ENCODE measurements at regions not wholly inside any gene's neighbourhood (a gene's known extent, or its start where the extent isn't known, plus 50 kb on each side); places are given as distances from the start of the nearest gene placed in this dataset.

GRCh38 chr3:67745296-67745695, 90.9 kb upstream of the SUCLG2 start:
- POLR2A ChIA-PET: no interaction called here
- H3K36me3 Mint-ChIP-seq (ENCODE audit: low read depth): no peaks in the 10 kb centered on the region
- no peaks in the 10 kb centered on the region for H3K27me3 Mint-ChIP-seq
- no peak overlapping the region for H3K27ac Mint-ChIP-seq
- no peak for DNase-seq
- peaks cover 8% of the 10 kb centered on the region for H3K9me3 Mint-ChIP-seq
- no peak overlapping the region for H3K4me3 Mint-ChIP-seq
- H3K4me1 Mint-ChIP-seq: no peaks in the 10 kb centered on the region
- CTCF ChIA-PET: no interaction called here

GRCh38 chr3:67744699-67745098, 90.3 kb upstream of the SUCLG2 start:
- H3K4me3 Mint-ChIP-seq: no peak overlapping the region
- H3K36me3 Mint-ChIP-seq (ENCODE audit: low read depth): no peaks in the 10 kb centered on the region
- peaks cover 8% of the 10 kb centered on the region for H3K9me3 Mint-ChIP-seq
- no peaks in the 10 kb centered on the region for H3K4me1 Mint-ChIP-seq
- no peaks in the 10 kb centered on the region for H3K27me3 Mint-ChIP-seq
- CTCF ChIA-PET: no interaction called here
- no peak for DNase-seq
- H3K27ac Mint-ChIP-seq: no peak overlapping the region
- POLR2A ChIA-PET: no interaction called here

- CTCF ChIA-PET: no interaction called here
- Mint-ChIP-seq H3K27ac (no peak overlapping the region), H3K27me3 (no peaks in the 10 kb centered on the region)
These were observed 85.4 kb upstream of the SUCLG2 start for GRCh38 chr3:67739851-67740250.

GRCh38 chr3:67737906-67738865, 83.8 kb upstream of the SUCLG2 start:
- Mint-ChIP-seq H3K9me3 (no peaks in the 10 kb centered on the region), H3K27ac (no peak overlapping the region), H3K36me3 (ENCODE audit: low read depth) (no peaks in the 10 kb centered on the region), H3K4me3 (no peak overlapping the region), H3K27me3 (no peaks in the 10 kb centered on the region), H3K4me1 (peaks cover 7% of the 10 kb centered on the region)
- ChIA-PET POLR2A (no interaction called here), CTCF (no interaction called here)
- DNase-seq: no peak

More at GRCh38 chr3:67739851-67740250, 85.4 kb upstream of the SUCLG2 start:
- no peak for DNase-seq
- no peaks in the 10 kb centered on the region for H3K9me3 Mint-ChIP-seq
- peaks cover 7% of the 10 kb centered on the region for H3K4me1 Mint-ChIP-seq
- H3K36me3 Mint-ChIP-seq (ENCODE audit: low read depth): no peaks in the 10 kb centered on the region
- POLR2A ChIA-PET: no interaction called here
- no peak overlapping the region for H3K4me3 Mint-ChIP-seq

GRCh38 chr3:67737140-67737539, 82.7 kb upstream of the SUCLG2 start:
- H3K4me1 Mint-ChIP-seq: peaks cover 7% of the 10 kb centered on the region
- no peak overlapping the region for H3K27ac Mint-ChIP-seq
- no peaks in the 10 kb centered on the region for H3K27me3 Mint-ChIP-seq
- no peaks in the 10 kb centered on the region for H3K9me3 Mint-ChIP-seq
- no peak overlapping the region for H3K4me3 Mint-ChIP-seq
- H3K36me3 Mint-ChIP-seq (ENCODE audit: low read depth): no peaks in the 10 kb centered on the region
- ChIA-PET POLR2A (no interaction called here), CTCF (no interaction called here)
- DNase-seq: no peak

GRCh38 chr3:67733269-67733950, 79.0 kb upstream of the SUCLG2 start:
- no peak overlapping the region for H3K27ac Mint-ChIP-seq
- POLR2A ChIA-PET: no interaction called here
- no peak for DNase-seq
- no peaks in the 10 kb centered on the region for H3K27me3 Mint-ChIP-seq
- CTCF ChIA-PET: no interaction called here
- no peak overlapping the region for H3K4me3 Mint-ChIP-seq
- H3K36me3 Mint-ChIP-seq (ENCODE audit: low read depth): no peaks in the 10 kb centered on the region
- no peaks in the 10 kb centered on the region for H3K9me3 Mint-ChIP-seq
- H3K4me1 Mint-ChIP-seq: peaks cover 7% of the 10 kb centered on the region

- no peak for DNase-seq
- Mint-ChIP-seq H3K27me3 (no peaks in the 10 kb centered on the region), H3K36me3 (ENCODE audit: low read depth) (peaks cover 3% of the 10 kb centered on the region), H3K4me3 (no peak overlapping the region), H3K27ac (no peak overlapping the region), H3K4me1 (no peaks in the 10 kb centered on the region), H3K9me3 (peaks cover 14% of the 10 kb centered on the region)
- CTCF ChIA-PET: no interaction called here
- POLR2A ChIA-PET: no interaction called here
These were observed 70.0 kb upstream of the SUCLG2 start for GRCh38 chr3:67724434-67724833.

GRCh38 chr3:67723863-67724262, 69.5 kb upstream of the SUCLG2 start:
- Mint-ChIP-seq H3K9me3 (peaks cover 14% of the 10 kb centered on the region), H3K27me3 (no peaks in the 10 kb centered on the region), H3K27ac (no peak overlapping the region), H3K4me3 (no peak overlapping the region), H3K4me1 (no peaks in the 10 kb centered on the region), H3K36me3 (ENCODE audit: low read depth) (peaks cover 3% of the 10 kb centered on the region)
- POLR2A ChIA-PET: no interaction called here
- DNase-seq: no peak
- CTCF ChIA-PET: no interaction called here

- Mint-ChIP-seq H3K27ac (no peak overlapping the region), H3K4me1 (no peaks in the 10 kb centered on the region), H3K27me3 (no peaks in the 10 kb centered on the region), H3K9me3 (peaks cover 7% of the 10 kb centered on the region), H3K36me3 (ENCODE audit: low read depth) (peaks cover 3% of the 10 kb centered on the region), H3K4me3 (no peak overlapping the region)
- CTCF ChIA-PET: no interaction called here
- DNase-seq: no peak
- POLR2A ChIA-PET: no interaction called here
These were observed 64.9 kb upstream of the SUCLG2 start for GRCh38 chr3:67719333-67719732.

GRCh38 chr3:67715971-67716370, 61.6 kb upstream of the SUCLG2 start:
- Mint-ChIP-seq H3K9me3 (no peaks in the 10 kb centered on the region), H3K27me3 (no peaks in the 10 kb centered on the region), H3K27ac (no peak overlapping the region), H3K36me3 (ENCODE audit: low read depth) (no peaks in the 10 kb centered on the region), H3K4me3 (no peak overlapping the region), H3K4me1 (no peaks in the 10 kb centered on the region)
- ChIA-PET POLR2A (interaction anchor here (0.9 kb wide), 1 partner anchor 61 kb away, joined by 3 read pairs; no protein-coding TSS in a partner anchor), CTCF (no interaction called here)
- DNase-seq: no peak

GRCh38 chr3:67713764-67714469, 59.5 kb upstream of the SUCLG2 start:
- peaks cover 2% of the 10 kb centered on the region for H3K9me3 Mint-ChIP-seq
- no peak overlapping the region for H3K4me3 Mint-ChIP-seq
- no peak overlapping the region for H3K27ac Mint-ChIP-seq

GRCh38 chr3:67712259-67712658, 57.8 kb upstream of the SUCLG2 start:
- Mint-ChIP-seq H3K9me3 (peaks cover 2% of the 10 kb centered on the region), H3K4me3 (no peak overlapping the region), H3K27me3 (no peaks in the 10 kb centered on the region), H3K27ac (no peak overlapping the region), H3K4me1 (no peaks in the 10 kb centered on the region), H3K36me3 (ENCODE audit: low read depth) (no peaks in the 10 kb centered on the region)
- POLR2A ChIA-PET: no interaction called here
- no peak for DNase-seq
- CTCF ChIA-PET: no interaction called here

More at GRCh38 chr3:67713764-67714469, 59.5 kb upstream of the SUCLG2 start:
- Mint-ChIP-seq H3K36me3 (ENCODE audit: low read depth) (no peaks in the 10 kb centered on the region), H3K27me3 (no peaks in the 10 kb centered on the region), H3K4me1 (no peaks in the 10 kb centered on the region)
- CTCF ChIA-PET: no interaction called here
- POLR2A ChIA-PET: interaction anchor here (0.7 kb wide), 1 partner anchor 394 kb away, joined by 3 read pairs; no protein-coding TSS in a partner anchor
- DNase-seq: no peak

GRCh38 chr3:67710396-67710795, 56.0 kb upstream of the SUCLG2 start:
- peaks cover 2% of the 10 kb centered on the region for H3K9me3 Mint-ChIP-seq
- H3K36me3 Mint-ChIP-seq (ENCODE audit: low read depth): no peaks in the 10 kb centered on the region
- H3K27ac Mint-ChIP-seq: no peak overlapping the region
- DNase-seq: no peak
- H3K4me3 Mint-ChIP-seq: no peak overlapping the region
- H3K4me1 Mint-ChIP-seq: no peaks in the 10 kb centered on the region
- ChIA-PET CTCF (interaction anchor here (1.3 kb wide), 1 partner anchor 597 kb away, joined by 3 read pairs; no protein-coding TSS in a partner anchor), POLR2A (no interaction called here)
- no peaks in the 10 kb centered on the region for H3K27me3 Mint-ChIP-seq

Data from activated CD4-positive, alpha-beta memory T cell treated with anti-CD3 and anti-CD28 coated beads, Interleukin-2, amount 10 ng/mL, durations not matched to agents 7 days and 5 days (primary cell).